GM23248 (cell line): ENCODE measurements at regions not wholly inside any gene's neighbourhood (a gene's known extent, or its start where the extent isn't known, plus 50 kb on each side); places are given as distances from the start of the nearest gene placed in this dataset.

Source experiments
- DNase-seq: peaks from one replicate; pipeline ENCODE4 v3.0.0-alpha.2; 2015
- H2AFZ ChIP-seq: fragments of 200-600 bp; sonication (generic); 2 replicates; pipeline ENCODE4 v1.6.1; 2016; ENCODE audit warnings: antibody characterized with exemption
- H3F3A ChIP-seq: fragments of 200-600 bp; sonication (generic); 2 replicates; pipeline ENCODE4 v1.6.1; 2016; ENCODE audit warnings: mild to moderate bottlenecking, antibody characterized with exemption, mixed run types; ENCODE audit not compliant: insufficient read depth
- H3K27ac ChIP-seq: fragments of 200-600 bp; sonication (generic); 2 replicates; pipeline ENCODE4 v1.5.1; 2016; ENCODE audit warnings: mild to moderate bottlenecking
- H3K27me3 ChIP-seq: fragments of 200-600 bp; sonication (generic); replicated peaks from 2 replicates; pipeline ENCODE4 v1.6.1; 2016; ENCODE audit warnings: mild to moderate bottlenecking; ENCODE audit not compliant: insufficient read depth
- H3K36me3 ChIP-seq: fragments of 200-600 bp; sonication (generic); 2 replicates; pipeline ENCODE4 v1.6.1; 2016; ENCODE audit warnings: low read depth, mild to moderate bottlenecking
- H3K4me1 ChIP-seq: fragments of 200-600 bp; sonication (generic); 2 replicates; pipeline ENCODE4 v1.6.1; 2016; ENCODE audit warnings: mild to moderate bottlenecking; ENCODE audit not compliant: insufficient read depth
- H3K4me2 ChIP-seq: fragments of 200-600 bp; sonication (generic); one replicate; pipeline ENCODE4 v1.6.1; 2016; ENCODE audit warnings: mild to moderate bottlenecking; ENCODE audit not compliant: unreplicated experiment
- H3K4me3 ChIP-seq: fragments of 200-600 bp; sonication (generic); 2 replicates; pipeline ENCODE4 v1.5.1; 2016; ENCODE audit warnings: mild to moderate bottlenecking
- H3K79me2 ChIP-seq: fragments of 200-600 bp; sonication (generic); 2 replicates; pipeline ENCODE4 v1.6.1; 2016; ENCODE audit warnings: mild to moderate bottlenecking; ENCODE audit not compliant: insufficient read depth
- H3K9ac ChIP-seq: fragments of 200-600 bp; sonication (generic); 2 replicates; pipeline ENCODE4 v1.6.1; 2016; ENCODE audit warnings: mild to moderate bottlenecking
- H3K9me2 ChIP-seq: fragments of 200-600 bp; sonication (generic); 2 replicates; pipeline ENCODE4 v1.6.1; 2016; ENCODE audit warnings: mixed run types, mild to moderate bottlenecking, moderate library complexity; ENCODE audit not compliant: insufficient read depth
- H3K9me3 ChIP-seq: fragments of 200-600 bp; sonication (generic); one replicate; pipeline ENCODE4 v1.6.1; 2017; ENCODE audit warnings: low read depth
- H4K20me1 ChIP-seq: fragments of 200-600 bp; sonication (generic); 2 replicates; pipeline ENCODE4 v1.6.0; 2016; ENCODE audit not compliant: insufficient read depth
- EZH2 ChIP-seq: fragments of 200-600 bp; sonication (generic); IDR thresholded peaks from 2 replicates; pipeline ENCODE4 v1.6.1; 2018; ENCODE audit warnings: antibody characterized with exemption, mild to moderate bottlenecking; ENCODE audit not compliant: insufficient read depth, poor library complexity, severe bottlenecking
- EZH2phosphoT487 ChIP-seq: fragments of 200-600 bp; sonication (generic); IDR thresholded peaks from 2 replicates; pipeline ENCODE4 v1.6.1; 2018; ENCODE audit warnings: antibody characterized with exemption, moderate library complexity, mild to moderate bottlenecking, low read depth; ENCODE audit not compliant: insufficient read depth
- WGBS, 2 experiments: methylation state at CpG; one replicate each; pipeline ENCODE4 v1.1.6; 2015 to 2017; ENCODE audit warnings: low lambda C conversion rate in 2 of 2, low coverage in 1 of 2; ENCODE audit errors: missing lambda C conversion rate in 2 of 2; 5-methylcytosine and 5-hydroxymethylcytosine counted together
- in situ Hi-C: fragments of 300-500 bp; cut with MboI; formaldehyde crosslinking; loops from 2 replicates; pipeline ENCODE4 v1.15.0; 2020

GRCh38 chr2:125983364-125983763 is 672.6 kb upstream of the GYPC start:
- Histone ChIP-seq H3K9ac (no peak overlapping the region), H3K4me3 (no peak overlapping the region), H4K20me1 (no peaks in the 10 kb centered on the region), H3K4me1 (no peaks in the 10 kb centered on the region), H3K9me2 (no peaks in the 10 kb centered on the region), H3K9me3 (no peaks in the 10 kb centered on the region), H2AFZ (no peak overlapping the region), H3K36me3 (no peaks in the 10 kb centered on the region), H3K27me3 (no peaks in the 10 kb centered on the region), H3K79me2 (no peaks in the 10 kb centered on the region), H3F3A (no peaks in the 10 kb centered on the region), H3K27ac (no peak overlapping the region), H3K4me2 (no peak overlapping the region)
- TF ChIP-seq EZH2phosphoT487 (no peak), EZH2 (no peak)
- DNase-seq = no peak
- in situ Hi-C loops = no loop called here
- WGBS, 2 experiments = 4 to 11% methylated on average over 5 of the region's 5 CpGs

DNA sequence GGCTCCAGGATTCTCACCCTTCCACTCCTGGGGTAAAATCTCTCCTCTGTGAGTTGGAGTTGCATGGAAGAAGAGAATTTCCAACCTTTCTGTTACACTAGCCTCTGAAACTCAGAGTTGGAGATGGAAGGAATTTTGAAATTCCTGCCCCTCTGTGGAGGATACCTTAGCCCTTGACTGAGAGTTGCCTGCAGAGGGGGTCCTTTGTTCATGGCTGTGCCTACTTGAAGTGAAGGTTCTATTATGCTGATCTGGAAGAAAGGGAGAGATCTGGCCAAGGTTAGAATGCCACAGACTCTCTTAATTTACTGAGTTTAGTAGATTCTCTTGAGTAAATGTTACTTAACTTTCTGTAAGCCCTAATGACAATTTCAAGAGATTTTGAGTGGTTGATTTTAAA is 626.6 kb upstream of the GYPC start:
- in situ Hi-C loops = no loop called here
- no peak for TF ChIP-seq EZH2phosphoT487
- no peak for TF ChIP-seq EZH2
- no peak overlapping the region for H2AFZ ChIP-seq
- no peaks in the 10 kb centered on the region for H4K20me1 ChIP-seq
- no peaks in the 10 kb centered on the region for H3K36me3 ChIP-seq
- no peaks in the 10 kb centered on the region for H3K27me3 ChIP-seq
- H3K4me3 ChIP-seq = no peak overlapping the region
- H3K79me2 ChIP-seq = no peaks in the 10 kb centered on the region
- no peak overlapping the region for H3K27ac ChIP-seq
- no peaks in the 10 kb centered on the region for H3K4me1 ChIP-seq
- no peaks in the 10 kb centered on the region for H3F3A ChIP-seq
- H3K4me2 ChIP-seq = no peak overlapping the region
- H3K9me2 ChIP-seq = no peaks in the 10 kb centered on the region
- no peak overlapping the region for H3K9ac ChIP-seq
- DNase-seq = no peak
- no peaks in the 10 kb centered on the region for H3K9me3 ChIP-seq

- no peaks in the 10 kb centered on the region for H4K20me1 ChIP-seq
- no peaks in the 10 kb centered on the region for H3K4me1 ChIP-seq
- no peaks in the 10 kb centered on the region for H3K36me3 ChIP-seq
- no peak overlapping the region for H3K9ac ChIP-seq
- no peak for TF ChIP-seq EZH2
- TF ChIP-seq EZH2phosphoT487 = no peak
- H3K27ac ChIP-seq = no peak overlapping the region
- DNase-seq = no peak
- no peaks in the 10 kb centered on the region for H3F3A ChIP-seq
- no peaks in the 10 kb centered on the region for H3K79me2 ChIP-seq
- no peak overlapping the region for H3K4me3 ChIP-seq
- no peak overlapping the region for H3K4me2 ChIP-seq
- no peaks in the 10 kb centered on the region for H3K9me2 ChIP-seq
- no peak overlapping the region for H2AFZ ChIP-seq
- 10 to 16% methylated on average over 2 of the region's 2 CpGs for WGBS, 2 experiments
- no peaks in the 10 kb centered on the region for H3K27me3 ChIP-seq
- in situ Hi-C loops = no loop called here
- no peaks in the 10 kb centered on the region for H3K9me3 ChIP-seq
Observed at GRCh38 chr2:126038861-126039260, 617.1 kb upstream of the GYPC start.

DNA sequence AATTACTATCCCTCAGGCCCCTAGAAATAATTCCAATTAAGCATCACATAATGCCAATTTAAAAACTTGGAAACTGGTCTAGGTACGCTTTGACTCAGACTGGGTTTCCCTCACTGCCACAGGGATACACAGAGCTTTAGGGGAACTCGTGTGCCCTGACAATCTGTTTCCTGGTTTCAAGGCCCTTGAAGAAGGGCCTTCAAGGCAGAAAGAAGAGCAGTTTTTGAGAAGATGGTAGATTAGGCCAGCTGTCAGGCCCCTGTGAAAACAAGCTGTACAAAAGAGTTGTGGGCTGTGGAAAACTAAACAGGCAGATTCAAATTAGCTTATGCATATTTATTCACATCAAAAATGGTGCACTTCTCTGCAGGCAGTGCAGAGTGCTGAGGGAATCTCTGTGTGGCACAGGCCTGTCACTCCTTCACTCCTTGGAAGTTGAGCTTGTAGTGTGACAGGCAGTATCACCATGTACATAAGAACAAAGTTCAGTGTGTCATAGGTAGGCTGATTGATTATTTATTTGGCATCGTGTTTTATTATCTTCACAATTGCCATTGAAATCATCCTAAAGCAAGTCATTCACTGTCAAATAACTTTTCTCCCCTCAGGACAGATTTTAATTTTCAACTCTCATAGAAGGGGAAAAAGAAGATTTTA is 614.4 kb upstream of the GYPC start:
- no peak for TF ChIP-seq EZH2phosphoT487
- no peak for TF ChIP-seq EZH2
- DNase-seq = no peak
- Histone ChIP-seq H3K9me2 (no peaks in the 10 kb centered on the region), H3K79me2 (no peaks in the 10 kb centered on the region), H3K9ac (no peak overlapping the region), H3K4me1 (no peaks in the 10 kb centered on the region), H2AFZ (no peak overlapping the region), H4K20me1 (no peaks in the 10 kb centered on the region), H3K4me3 (no peak overlapping the region), H3K4me2 (no peak overlapping the region), H3K9me3 (no peaks in the 10 kb centered on the region), H3K36me3 (no peaks in the 10 kb centered on the region), H3F3A (no peaks in the 10 kb centered on the region), H3K27ac (no peak overlapping the region), H3K27me3 (no peaks in the 10 kb centered on the region)
- 0 to 4% methylated on average over 3 of the region's 3 CpGs for WGBS, 2 experiments
- in situ Hi-C loops = no loop called here

DNA sequence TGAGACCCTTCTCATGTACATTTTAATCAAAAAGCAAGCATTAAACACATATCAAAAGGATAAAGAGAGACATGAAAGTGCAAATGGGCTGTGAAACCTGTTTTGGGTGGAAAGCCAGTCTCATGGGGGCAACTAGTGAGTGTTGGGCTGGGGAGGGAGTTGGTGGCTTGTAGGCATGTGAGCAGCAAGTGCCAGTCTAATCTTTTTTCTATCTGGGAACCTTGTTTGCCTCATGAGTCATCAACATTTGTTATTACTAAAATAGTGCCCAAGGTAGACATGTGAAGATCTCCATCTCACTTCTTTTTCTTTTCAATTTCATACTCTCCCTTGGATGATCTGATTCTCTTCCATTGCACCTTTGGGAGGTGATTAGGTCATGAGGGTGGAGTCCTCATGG is 613.9 kb upstream of the GYPC start:
- H2AFZ ChIP-seq = no peak overlapping the region
- H3K27ac ChIP-seq = no peak overlapping the region
- H3K4me1 ChIP-seq = no peaks in the 10 kb centered on the region
- DNase-seq = no peak
- no peaks in the 10 kb centered on the region for H3K79me2 ChIP-seq
- no peaks in the 10 kb centered on the region for H3K9me2 ChIP-seq
- H3K36me3 ChIP-seq = no peaks in the 10 kb centered on the region
- no peak overlapping the region for H3K4me3 ChIP-seq
- TF ChIP-seq EZH2 (no peak), EZH2phosphoT487 (no peak)
- no peak overlapping the region for H3K9ac ChIP-seq
- no peaks in the 10 kb centered on the region for H3K9me3 ChIP-seq
- H3K4me2 ChIP-seq = no peak overlapping the region
- H4K20me1 ChIP-seq = no peaks in the 10 kb centered on the region
- H3K27me3 ChIP-seq = no peaks in the 10 kb centered on the region
- in situ Hi-C loops = no loop called here
- H3F3A ChIP-seq = no peaks in the 10 kb centered on the region
